Astrocyte (in vitro differentiated cells and primary cell): ENCODE measurements at regions not wholly inside any gene's neighbourhood (a gene's known extent, or its start where the extent isn't known, plus 50 kb on each side); places are given as distances from the start of the nearest gene placed in this dataset.
A peak's percentile ranks its signal among the peaks of the same experiment; 100 is the strongest.

Experiments used
- DNase-seq: peaks from one replicate; pipeline ENCODE4 v3.0.0-alpha.2; 2010; ENCODE audit warnings: low read depth
- FAIRE-seq: peaks from 2 replicates; lab custom pipeline; 2011; peaks lifted over from hg19 to GRCh38; lab: Jason Lieb, UNC
- H2AFZ ChIP-seq: 2 replicates; pipeline ENCODE4 v1.6.0; 2012; ENCODE audit warnings: low read depth, low read length, inconsistent platforms
- H3K27ac ChIP-seq: 2 replicates; pipeline ENCODE4 v1.5.1; 2011; ENCODE audit warnings: low read depth, low read length, inconsistent platforms
- H3K27me3 ChIP-seq: 2 replicates; pipeline ENCODE4 v1.6.0; 2011; ENCODE audit warnings: low read length, inconsistent platforms; ENCODE audit not compliant: insufficient read depth
- H3K36me3 ChIP-seq: 2 replicates; pipeline ENCODE4 v1.5.1; 2011; ENCODE audit warnings: low read length, inconsistent platforms; ENCODE audit not compliant: insufficient read depth
- H3K4me1 ChIP-seq: 2 replicates; pipeline ENCODE4 v1.5.1; 2011; ENCODE audit warnings: low read length, inconsistent platforms; ENCODE audit not compliant: insufficient read depth
- H3K4me2 ChIP-seq: 2 replicates; pipeline ENCODE4 v1.6.0; 2012; ENCODE audit warnings: low read length, inconsistent platforms
- H3K4me3 ChIP-seq: 2 replicates; pipeline ENCODE4 v1.5.1; 2011; ENCODE audit warnings: low read depth, mild to moderate bottlenecking, low read length, inconsistent platforms; ENCODE audit not compliant: insufficient read depth
- H3K79me2 ChIP-seq: 2 replicates; pipeline ENCODE4 v1.6.0; 2012; ENCODE audit warnings: mild to moderate bottlenecking, low read length, inconsistent platforms; ENCODE audit not compliant: insufficient read depth
- H3K9ac ChIP-seq: 2 replicates; pipeline ENCODE4 v1.6.0; 2012; ENCODE audit warnings: mild to moderate bottlenecking, low read length, inconsistent platforms
- H3K9me3 ChIP-seq: 2 replicates; pipeline ENCODE4 v1.5.1; 2012; ENCODE audit warnings: low read depth, mild to moderate bottlenecking, low read length, inconsistent platforms; ENCODE audit not compliant: insufficient read depth
- H4K20me1 ChIP-seq: 2 replicates; pipeline ENCODE4 v1.6.0; 2012; ENCODE audit warnings: low read length, inconsistent platforms; ENCODE audit not compliant: insufficient read depth
- H3K27ac Mint-ChIP-seq: one replicate; pipeline ENCODE4 v1.8.0; 2021; ENCODE audit warnings: mild to moderate bottlenecking, mixed read lengths; ENCODE audit not compliant: unreplicated experiment
- H3K27me3 Mint-ChIP-seq: one replicate; pipeline ENCODE4 v1.8.0; 2021; ENCODE audit warnings: low read depth, mixed read lengths; ENCODE audit not compliant: unreplicated experiment
- H3K36me3 Mint-ChIP-seq: one replicate; pipeline ENCODE4 v1.8.0; 2021; ENCODE audit warnings: low read depth, mixed read lengths; ENCODE audit not compliant: unreplicated experiment
- H3K4me1 Mint-ChIP-seq: one replicate; pipeline ENCODE4 v1.8.0; 2021; ENCODE audit warnings: low read depth, mixed read lengths; ENCODE audit not compliant: unreplicated experiment
- H3K4me3 Mint-ChIP-seq: one replicate; pipeline ENCODE4 v1.8.0; 2021; ENCODE audit warnings: mild to moderate bottlenecking, moderate library complexity, mixed read lengths; ENCODE audit not compliant: unreplicated experiment
- H3K9me3 Mint-ChIP-seq: one replicate; pipeline ENCODE4 v1.8.0; 2021; ENCODE audit warnings: mild to moderate bottlenecking, mixed read lengths; ENCODE audit not compliant: unreplicated experiment
- EZH2 ChIP-seq: IDR thresholded peaks from 2 replicates; pipeline ENCODE4 v1.6.1; 2012; ENCODE audit warnings: mild to moderate bottlenecking, low read length, inconsistent platforms; ENCODE audit not compliant: insufficient read depth
- TF ChIP-seq, protein P1 (sequence below): IDR thresholded peaks from 2 replicates; pipeline ENCODE4 v1.5.1; 2011; ENCODE audit warnings: low read depth, mild to moderate bottlenecking, inconsistent platforms, low read length, moderate library complexity; ENCODE audit not compliant: insufficient read depth

DNA sequence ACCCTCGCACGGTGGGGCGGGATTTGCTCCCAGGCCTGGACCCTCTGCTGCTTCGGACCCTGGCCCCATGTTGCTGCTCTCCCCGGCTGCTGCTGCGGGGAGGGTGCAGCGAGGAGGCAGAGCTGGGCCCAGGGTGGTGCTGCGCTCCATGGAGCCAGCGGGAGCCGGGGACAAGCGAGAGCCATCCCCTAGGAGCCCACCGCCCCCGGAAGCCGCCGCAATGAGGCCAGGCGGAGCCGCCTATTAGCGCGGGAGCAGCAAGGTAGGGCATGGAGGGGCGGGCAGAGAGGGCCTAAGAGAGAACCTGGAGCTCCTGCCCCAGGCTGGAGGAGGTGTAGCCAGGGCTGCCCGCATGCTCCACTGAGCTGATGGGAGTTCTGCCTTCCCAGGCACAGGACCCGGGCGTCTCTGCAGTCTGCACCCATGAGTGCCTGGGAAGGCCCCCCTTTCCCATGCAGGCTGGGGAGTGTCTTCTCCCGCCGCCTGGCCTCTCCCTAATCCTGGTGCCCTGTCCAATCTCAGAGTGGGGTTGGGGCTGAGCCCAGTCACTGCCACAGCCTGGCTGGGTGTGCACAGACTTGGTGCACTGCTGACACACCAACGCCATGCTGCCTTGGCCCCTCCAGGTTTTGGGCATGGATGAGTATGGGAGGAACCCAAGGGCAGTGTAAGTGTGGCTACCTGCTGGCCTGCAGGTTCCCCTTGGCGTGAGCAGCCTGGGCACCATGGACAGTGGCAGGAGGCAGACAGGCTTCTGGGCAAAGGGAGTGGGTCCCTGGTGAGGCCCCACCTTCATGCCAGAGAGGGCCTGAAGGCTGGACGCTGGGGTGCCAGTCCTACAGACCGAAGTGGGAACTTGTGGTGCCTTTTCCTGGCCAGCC is 360.6 kb upstream of the MAP3K7 start:
- FAIRE-seq, result no peak
- no peak overlapping the region for H3K4me3 Mint-ChIP-seq
- no peak overlapping the region for H3K27ac Mint-ChIP-seq

DNA sequence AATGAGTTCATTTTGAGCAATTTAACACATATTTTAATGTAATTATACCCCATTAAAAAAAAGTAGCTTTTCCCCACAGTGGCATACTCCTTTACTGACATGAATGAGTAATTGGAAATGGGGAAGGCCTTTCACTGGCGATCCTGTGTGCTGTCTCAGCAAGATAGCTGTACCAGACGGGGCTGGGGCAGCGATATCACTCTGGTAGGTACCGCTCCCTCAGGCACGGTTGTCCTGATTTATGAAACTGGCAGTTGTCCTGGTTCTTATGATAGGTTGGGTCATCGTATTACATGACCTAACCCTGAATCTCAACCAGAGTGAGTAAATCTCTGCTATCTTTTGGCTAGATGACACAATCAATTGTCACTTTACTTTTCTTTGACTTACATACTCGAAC is 355.0 kb upstream of the MAP3K7 start:
- no peak overlapping the region for H3K27ac Mint-ChIP-seq
- H3K36me3 Mint-ChIP-seq, result no peaks in the 10 kb centered on the region
- Histone ChIP-seq H3K9me3 (no peaks in the 10 kb centered on the region), H3K36me3 (no peaks in the 10 kb centered on the region), H3K79me2 (no peaks in the 10 kb centered on the region), H3K9ac (no peak overlapping the region), H3K4me3 (no peak overlapping the region), H3K4me1 (no peaks in the 10 kb centered on the region), H3K27ac (no peak overlapping the region), H2AFZ (no peak overlapping the region), H3K4me2 (no peak overlapping the region), H3K27me3 (no peaks in the 10 kb centered on the region), H4K20me1 (no peaks in the 10 kb centered on the region)
- peaks cover 3% of the 10 kb centered on the region for H3K4me1 Mint-ChIP-seq
- TF ChIP-seq EZH2, result no peak
- DNase-seq (no peak), FAIRE-seq (no peak)
- H3K27me3 Mint-ChIP-seq, result no peaks in the 10 kb centered on the region
- H3K4me3 Mint-ChIP-seq, result no peak overlapping the region
- H3K9me3 Mint-ChIP-seq, result no peaks in the 10 kb centered on the region

More for the DNA sequence above, 360.6 kb upstream of the MAP3K7 start:
- H3K36me3 Mint-ChIP-seq, result no peaks in the 10 kb centered on the region
- Histone ChIP-seq H3K9ac (no peak overlapping the region), H3K79me2 (no peaks in the 10 kb centered on the region), H3K4me3 (no peak overlapping the region), H3K27me3 (no peaks in the 10 kb centered on the region), H4K20me1 (no peaks in the 10 kb centered on the region), H3K27ac (no peak overlapping the region), H2AFZ (no peak overlapping the region), H3K36me3 (no peaks in the 10 kb centered on the region), H3K4me2 (no peak overlapping the region), H3K9me3 (no peaks in the 10 kb centered on the region), H3K4me1 (no peaks in the 10 kb centered on the region)
- TF ChIP-seq, protein P1, sequence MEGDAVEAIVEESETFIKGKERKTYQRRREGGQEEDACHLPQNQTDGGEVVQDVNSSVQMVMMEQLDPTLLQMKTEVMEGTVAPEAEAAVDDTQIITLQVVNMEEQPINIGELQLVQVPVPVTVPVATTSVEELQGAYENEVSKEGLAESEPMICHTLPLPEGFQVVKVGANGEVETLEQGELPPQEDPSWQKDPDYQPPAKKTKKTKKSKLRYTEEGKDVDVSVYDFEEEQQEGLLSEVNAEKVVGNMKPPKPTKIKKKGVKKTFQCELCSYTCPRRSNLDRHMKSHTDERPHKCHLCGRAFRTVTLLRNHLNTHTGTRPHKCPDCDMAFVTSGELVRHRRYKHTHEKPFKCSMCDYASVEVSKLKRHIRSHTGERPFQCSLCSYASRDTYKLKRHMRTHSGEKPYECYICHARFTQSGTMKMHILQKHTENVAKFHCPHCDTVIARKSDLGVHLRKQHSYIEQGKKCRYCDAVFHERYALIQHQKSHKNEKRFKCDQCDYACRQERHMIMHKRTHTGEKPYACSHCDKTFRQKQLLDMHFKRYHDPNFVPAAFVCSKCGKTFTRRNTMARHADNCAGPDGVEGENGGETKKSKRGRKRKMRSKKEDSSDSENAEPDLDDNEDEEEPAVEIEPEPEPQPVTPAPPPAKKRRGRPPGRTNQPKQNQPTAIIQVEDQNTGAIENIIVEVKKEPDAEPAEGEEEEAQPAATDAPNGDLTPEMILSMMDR, result no peak
- no peak for TF ChIP-seq EZH2
- no peaks in the 10 kb centered on the region for H3K4me1 Mint-ChIP-seq
- H3K27me3 Mint-ChIP-seq, result no peaks in the 10 kb centered on the region
- no peaks in the 10 kb centered on the region for H3K9me3 Mint-ChIP-seq
- no peak for DNase-seq

DNA sequence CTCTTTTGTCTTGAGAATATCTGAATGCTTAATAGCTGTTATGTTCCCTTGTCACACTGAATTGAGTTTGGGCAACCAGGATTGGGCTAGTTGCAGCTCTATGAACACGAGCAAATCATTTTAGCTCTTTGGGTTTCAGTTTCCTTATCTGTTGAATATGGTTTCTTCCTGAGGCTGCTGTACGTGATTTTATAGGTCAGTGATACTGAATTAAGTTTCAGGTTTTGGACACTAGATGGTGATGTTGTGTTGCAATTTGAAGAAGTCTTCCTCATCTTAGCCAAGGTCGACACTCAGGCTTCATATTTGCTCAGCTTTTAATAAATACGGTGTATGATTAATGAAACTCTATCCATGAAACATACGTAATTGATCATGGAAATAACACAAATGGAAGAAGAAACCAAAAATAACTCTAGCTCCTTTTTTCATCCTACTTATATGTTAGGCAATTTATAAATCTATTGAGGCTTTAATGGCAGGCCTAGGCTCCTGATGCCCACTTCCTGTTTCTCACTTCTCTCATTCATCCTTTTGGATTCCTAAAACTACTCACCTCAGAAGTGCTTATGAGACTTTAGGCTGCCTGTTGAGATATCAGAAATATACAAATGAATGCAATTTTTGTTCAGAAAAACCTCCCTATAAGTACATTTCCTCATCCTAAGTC is 354.1 kb upstream of the MAP3K7 start:
- Mint-ChIP-seq H3K9me3 (no peaks in the 10 kb centered on the region), H3K27ac (peak overlapping the region; percentile 1), H3K27me3 (no peaks in the 10 kb centered on the region), H3K4me3 (no peak overlapping the region), H3K4me1 (peaks cover 8% of the 10 kb centered on the region), H3K36me3 (no peaks in the 10 kb centered on the region)
- no peaks in the 10 kb centered on the region for H3K27me3 ChIP-seq
- TF ChIP-seq, protein P1, result peak; percentile 61
- no peak for TF ChIP-seq EZH2
- H3K27ac ChIP-seq, result no peak overlapping the region
- H3K4me1 ChIP-seq, result no peaks in the 10 kb centered on the region
- no peaks in the 10 kb centered on the region for H3K79me2 ChIP-seq
- FAIRE-seq (peak; percentile 37), DNase-seq (peak; percentile 45)
- no peaks in the 10 kb centered on the region for H3K9me3 ChIP-seq
- no peaks in the 10 kb centered on the region for H3K36me3 ChIP-seq
- no peak overlapping the region for H2AFZ ChIP-seq
- no peak overlapping the region for H3K4me2 ChIP-seq
- no peak overlapping the region for H3K4me3 ChIP-seq
- no peak overlapping the region for H3K9ac ChIP-seq
- H4K20me1 ChIP-seq, result no peaks in the 10 kb centered on the region
